HG03439 (cell line): ENCODE measurements at regions not wholly inside any gene's neighbourhood (a gene's known extent, or its start where the extent isn't known, plus 50 kb on each side); places are given as distances from the start of the nearest gene placed in this dataset.

Source experiments
- ATAC-seq: cut with Tn5 transposase; IDR thresholded peaks from one replicate; pipeline ENCODE4 v1.9.1; 2021; ENCODE audit warnings: mild to moderate bottlenecking, moderate library complexity; ENCODE audit not compliant: unreplicated experiment

- no peak for ATAC-seq
Measured at GRCh38 chr4:57633212-57633859, 523.2 kb upstream of the IGFBP7 start.

GRCh38 chr4:57632564-57632963, 522.4 kb upstream of the IGFBP7 start:
- ATAC-seq, result no peak

- no peak for ATAC-seq
Measured at GRCh38 chr4:57631147-57631546, 521.0 kb upstream of the IGFBP7 start.

GRCh38 chr4:57628004-57628403, 517.8 kb upstream of the IGFBP7 start:
- no peak for ATAC-seq

- ATAC-seq, result no peak
Measured at GRCh38 chr4:57614257-57614932, 504.2 kb upstream of the IGFBP7 start.

- no peak for ATAC-seq
Measured at GRCh38 chr4:57612279-57612678, 502.1 kb upstream of the IGFBP7 start.

GRCh38 chr4:57607566-57608180, 497.5 kb upstream of the IGFBP7 start:
- ATAC-seq, result no peak

- ATAC-seq, result no peak
Measured at GRCh38 chr4:57605376-57605775, 495.2 kb upstream of the IGFBP7 start.

- ATAC-seq, result no peak
Measured at GRCh38 chr4:57602141-57602540, 492.0 kb upstream of the IGFBP7 start.

- no peak for ATAC-seq
Measured at GRCh38 chr4:57591073-57591472, 480.9 kb upstream of the IGFBP7 start.

- ATAC-seq, result no peak
Measured at GRCh38 chr4:57588557-57588956, 478.4 kb upstream of the IGFBP7 start.

GRCh38 chr4:57580710-57581599, 470.8 kb upstream of the IGFBP7 start:
- no peak for ATAC-seq

- ATAC-seq, result no peak
Measured at GRCh38 chr4:57575426-57575825, 465.2 kb upstream of the IGFBP7 start.

GRCh38 chr4:57554556-57555092, 444.4 kb upstream of the IGFBP7 start:
- ATAC-seq, result no peak

- ATAC-seq, result no peak
Measured at GRCh38 chr4:57553728-57554127, 443.5 kb upstream of the IGFBP7 start.

GRCh38 chr4:57550198-57550597, 440.0 kb upstream of the IGFBP7 start:
- ATAC-seq, result no peak

GRCh38 chr4:57548856-57549255, 438.7 kb upstream of the IGFBP7 start:
- no peak for ATAC-seq

GRCh38 chr4:57544811-57545654, 434.8 kb upstream of the IGFBP7 start:
- no peak for ATAC-seq

GRCh38 chr4:57504797-57505530, 394.8 kb upstream of the IGFBP7 start:
- ATAC-seq, result no peak
